ENCODE measurements at regions not wholly inside any gene's neighbourhood (a gene's known extent, or its start where the extent isn't known, plus 50 kb on each side); places are given as distances from the start of the nearest gene placed in this dataset.
"Not testable (repeated sequence)": the region's sequence is repeated elsewhere in the genome, so short reads cannot be mapped to it uniquely, and the experiment has no call there.

DNA sequence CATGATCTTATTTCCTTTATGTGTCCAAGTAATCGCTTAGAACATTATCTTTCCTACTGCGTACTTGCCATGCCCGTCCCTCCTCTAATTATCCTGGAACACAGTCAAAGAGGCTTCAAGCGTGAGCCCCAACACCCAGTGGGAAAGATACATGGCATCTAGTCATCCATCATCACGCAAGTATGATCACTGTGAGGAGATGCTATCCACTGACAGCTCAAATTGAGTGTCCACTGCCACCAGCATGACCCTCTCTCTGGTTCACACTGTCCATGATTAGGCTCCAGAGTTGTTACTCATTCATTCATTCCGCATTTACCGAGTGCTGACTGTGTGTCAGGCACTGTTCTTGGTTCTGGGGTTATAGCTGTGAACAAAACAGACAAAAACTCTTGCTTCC lies 124.6 kb downstream of the COPS8 start:
- H3K4me1 Mint-ChIP-seq = peaks cover 30% of the 10 kb centered on the region
- H3K9me3 Mint-ChIP-seq = no peaks in the 10 kb centered on the region
- no peak for DNase-seq
- no peak overlapping the region for H3K4me3 Mint-ChIP-seq
- H3K36me3 Mint-ChIP-seq (ENCODE audit: low read depth) = no peaks in the 10 kb centered on the region
- no peak overlapping the region for H3K27ac Mint-ChIP-seq
- TF ChIP-seq, protein P1, sequence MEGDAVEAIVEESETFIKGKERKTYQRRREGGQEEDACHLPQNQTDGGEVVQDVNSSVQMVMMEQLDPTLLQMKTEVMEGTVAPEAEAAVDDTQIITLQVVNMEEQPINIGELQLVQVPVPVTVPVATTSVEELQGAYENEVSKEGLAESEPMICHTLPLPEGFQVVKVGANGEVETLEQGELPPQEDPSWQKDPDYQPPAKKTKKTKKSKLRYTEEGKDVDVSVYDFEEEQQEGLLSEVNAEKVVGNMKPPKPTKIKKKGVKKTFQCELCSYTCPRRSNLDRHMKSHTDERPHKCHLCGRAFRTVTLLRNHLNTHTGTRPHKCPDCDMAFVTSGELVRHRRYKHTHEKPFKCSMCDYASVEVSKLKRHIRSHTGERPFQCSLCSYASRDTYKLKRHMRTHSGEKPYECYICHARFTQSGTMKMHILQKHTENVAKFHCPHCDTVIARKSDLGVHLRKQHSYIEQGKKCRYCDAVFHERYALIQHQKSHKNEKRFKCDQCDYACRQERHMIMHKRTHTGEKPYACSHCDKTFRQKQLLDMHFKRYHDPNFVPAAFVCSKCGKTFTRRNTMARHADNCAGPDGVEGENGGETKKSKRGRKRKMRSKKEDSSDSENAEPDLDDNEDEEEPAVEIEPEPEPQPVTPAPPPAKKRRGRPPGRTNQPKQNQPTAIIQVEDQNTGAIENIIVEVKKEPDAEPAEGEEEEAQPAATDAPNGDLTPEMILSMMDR (IDR thresholded peaks at IDR 0.05) = no peak
- peaks cover 3% of the 10 kb centered on the region for H3K27me3 Mint-ChIP-seq (ENCODE audit: low read depth, poor library complexity)

DNA sequence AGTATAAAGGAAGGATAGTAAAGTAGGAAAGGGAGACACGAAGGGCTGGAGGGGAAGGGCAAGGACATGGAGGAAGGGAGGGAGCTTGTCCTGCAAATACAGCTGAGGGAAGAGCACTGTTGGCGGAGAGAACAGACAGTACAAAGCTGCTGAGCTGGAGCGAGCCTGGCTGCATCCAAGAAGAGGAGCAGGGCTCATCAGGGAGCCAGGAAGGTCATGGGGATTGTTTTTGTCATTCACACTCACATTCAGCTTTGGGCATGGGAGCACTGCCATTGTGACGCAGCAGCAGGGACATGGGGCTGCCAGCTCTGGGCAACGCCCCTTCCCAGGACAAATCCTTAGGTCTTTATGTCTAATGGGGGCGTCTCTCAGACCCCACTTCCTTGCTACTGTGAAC lies 125.1 kb downstream of the COPS8 start:
- no peak overlapping the region for H3K4me3 Mint-ChIP-seq
- TF ChIP-seq, protein P1 (IDR thresholded peaks at IDR 0.05) = no peak
- H3K9me3 Mint-ChIP-seq = no peaks in the 10 kb centered on the region
- peaks cover 3% of the 10 kb centered on the region for H3K27me3 Mint-ChIP-seq (ENCODE audit: low read depth, poor library complexity)
- no peak overlapping the region for H3K27ac Mint-ChIP-seq
- no peaks in the 10 kb centered on the region for H3K36me3 Mint-ChIP-seq (ENCODE audit: low read depth)
- H3K4me1 Mint-ChIP-seq = peaks cover 25% of the 10 kb centered on the region
- DNase-seq = no peak

DNA sequence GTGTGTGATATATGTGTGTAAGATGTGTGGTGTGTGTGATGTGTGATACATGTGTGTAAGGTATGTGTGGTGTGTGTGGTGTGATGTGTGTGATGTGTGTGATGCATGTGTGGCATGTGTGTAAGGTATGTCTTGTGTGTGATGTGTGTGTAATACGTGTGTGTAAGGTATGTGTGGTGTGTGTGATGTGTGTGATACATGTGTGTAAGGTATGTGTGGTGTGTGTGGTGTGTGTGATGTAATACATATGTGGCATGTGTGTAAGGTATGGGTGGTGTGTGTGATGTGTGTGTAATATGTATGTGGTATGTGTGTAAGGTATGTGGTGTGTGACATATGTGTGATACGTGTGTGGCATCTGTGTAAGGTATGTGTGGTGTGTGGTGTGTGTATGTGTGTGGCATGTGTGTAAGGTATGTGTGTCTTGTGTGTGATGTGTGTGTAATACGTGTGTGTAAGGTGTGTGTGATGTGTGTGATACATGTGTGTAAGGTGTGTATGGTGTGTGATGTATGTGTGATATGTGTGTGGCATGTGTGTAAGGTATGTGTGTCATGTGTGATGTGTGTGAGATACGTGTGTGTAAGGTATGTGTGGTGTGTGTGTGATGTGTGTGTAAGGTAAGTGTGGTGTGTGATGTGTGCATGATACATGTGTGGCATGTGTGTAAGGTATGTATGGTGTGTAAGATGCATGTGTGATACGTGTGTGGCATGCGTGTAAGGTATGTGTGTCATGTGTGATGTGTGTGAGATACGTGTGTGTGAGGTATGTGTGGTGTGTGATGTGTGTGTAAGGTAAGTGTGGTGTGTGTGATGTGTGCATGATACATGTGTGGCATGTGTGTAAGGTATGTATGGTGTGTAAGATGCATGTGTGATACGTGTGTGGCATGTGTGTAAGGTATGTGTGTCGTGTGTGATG lies 126.9 kb downstream of the COPS8 start:
- DNase-seq; H3K27me3 Mint-ChIP-seq (ENCODE audit: low read depth, poor library complexity); H3K9me3 Mint-ChIP-seq; H3K27ac Mint-ChIP-seq; H3K4me3 Mint-ChIP-seq; H3K36me3 Mint-ChIP-seq (ENCODE audit: low read depth): not testable (repeated sequence)
- peaks cover 13% of the 10 kb centered on the region for H3K4me1 Mint-ChIP-seq

DNA sequence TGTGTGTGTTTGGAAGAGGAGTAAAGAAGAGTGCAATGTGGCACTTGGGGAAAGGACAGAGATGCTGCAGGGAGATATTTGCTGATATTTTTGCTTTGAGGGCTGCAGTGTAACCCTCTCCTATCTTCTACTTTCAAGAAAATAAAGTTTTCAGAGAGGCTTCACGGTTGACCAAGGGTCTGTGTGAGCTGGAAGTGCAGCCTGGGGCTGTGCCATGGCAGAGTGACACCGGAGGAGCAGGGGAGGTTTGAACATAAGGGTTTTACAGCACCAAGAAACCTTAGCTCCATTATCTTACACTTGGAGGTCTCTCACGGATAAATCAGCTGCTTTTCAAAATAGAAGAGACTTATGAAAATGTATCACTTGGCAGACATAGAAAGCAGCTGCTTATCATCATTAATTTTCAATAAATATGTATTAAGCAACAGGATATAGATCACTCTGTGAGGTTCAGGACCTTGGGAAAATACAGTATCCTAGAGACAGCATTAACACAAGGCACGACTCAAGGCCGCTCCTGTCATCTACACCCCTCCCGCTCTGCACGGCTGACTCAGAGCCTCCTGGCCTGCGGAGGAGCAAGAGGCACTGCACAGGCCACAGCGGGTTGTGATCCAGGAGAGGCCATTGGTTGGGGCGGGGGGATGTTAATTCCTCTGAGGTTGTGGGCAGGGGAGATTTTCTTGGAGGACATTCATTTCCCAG lies 127.8 kb downstream of the COPS8 start:
- H3K9me3 Mint-ChIP-seq = no peaks in the 10 kb centered on the region
- no peak overlapping the region for H3K27ac Mint-ChIP-seq
- TF ChIP-seq, protein P1 (IDR thresholded peaks at IDR 0.05) = no peak
- H3K36me3 Mint-ChIP-seq (ENCODE audit: low read depth) = no peaks in the 10 kb centered on the region
- DNase-seq = peak; percentile 28
- H3K4me1 Mint-ChIP-seq = peaks cover 9% of the 10 kb centered on the region
- H3K4me3 Mint-ChIP-seq = no peak overlapping the region
- H3K27me3 Mint-ChIP-seq (ENCODE audit: low read depth, poor library complexity) = no peaks in the 10 kb centered on the region

DNA sequence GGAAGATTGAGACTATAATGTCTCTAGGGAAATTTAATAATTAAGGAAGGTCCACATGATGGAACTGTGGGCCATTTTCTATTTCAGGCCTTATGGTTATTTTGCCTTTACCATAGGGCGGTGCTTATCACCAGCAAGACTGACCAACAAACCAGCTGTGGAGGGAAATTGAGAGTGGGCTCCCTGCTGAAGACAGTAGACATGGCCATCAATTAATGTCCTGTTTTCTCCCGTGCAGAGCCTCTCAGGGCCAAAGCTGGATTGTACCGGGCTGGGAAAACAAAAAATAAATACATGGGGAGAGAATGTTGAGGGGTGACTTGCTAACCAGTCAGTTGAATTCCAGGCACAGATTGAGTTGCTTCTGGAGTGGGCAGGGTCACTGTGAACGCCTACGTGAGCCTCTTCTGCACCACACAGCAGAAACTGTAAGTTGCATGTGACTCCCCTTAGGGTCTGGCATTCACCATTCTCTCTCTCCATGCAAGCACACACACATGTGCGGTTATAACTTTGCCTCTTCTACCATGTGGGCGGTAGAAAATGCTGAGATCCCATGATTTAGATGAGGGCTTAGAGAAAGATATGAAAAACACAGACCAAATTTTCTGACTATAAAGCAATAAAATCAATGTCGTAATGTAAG lies 128.5 kb downstream of the COPS8 start:
- no peak overlapping the region for H3K27ac Mint-ChIP-seq
- H3K9me3 Mint-ChIP-seq = no peaks in the 10 kb centered on the region
- H3K4me3 Mint-ChIP-seq = no peak overlapping the region
- H3K4me1 Mint-ChIP-seq = peaks cover 6% of the 10 kb centered on the region
- DNase-seq = no peak
- TF ChIP-seq, protein P1 (IDR thresholded peaks at IDR 0.05) = no peak
- no peaks in the 10 kb centered on the region for H3K27me3 Mint-ChIP-seq (ENCODE audit: low read depth, poor library complexity)
- H3K36me3 Mint-ChIP-seq (ENCODE audit: low read depth) = no peaks in the 10 kb centered on the region

DNA sequence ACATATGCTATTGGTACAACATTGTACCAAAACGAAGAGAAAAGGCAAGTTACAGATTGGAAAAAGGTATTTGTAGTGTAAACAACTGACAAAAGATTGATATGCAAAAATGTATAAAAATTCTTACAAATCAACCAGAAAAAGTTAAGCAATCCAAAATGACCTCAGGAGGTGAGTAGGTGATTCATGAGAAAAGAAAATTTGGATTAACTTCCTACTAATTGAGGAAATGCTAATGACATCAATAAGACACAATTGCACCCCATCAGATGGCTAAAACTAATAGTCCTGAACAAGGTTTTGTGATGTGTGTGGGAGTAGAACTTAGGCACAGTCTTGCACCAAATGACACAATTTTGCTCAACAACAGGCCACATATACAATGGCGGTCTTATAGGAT lies 129.3 kb downstream of the COPS8 start:
- H3K27me3 Mint-ChIP-seq (ENCODE audit: low read depth, poor library complexity) = no peaks in the 10 kb centered on the region
- no peak overlapping the region for H3K27ac Mint-ChIP-seq
- no peaks in the 10 kb centered on the region for H3K9me3 Mint-ChIP-seq
- no peak for DNase-seq
- no peak overlapping the region for H3K4me3 Mint-ChIP-seq
- peaks cover 4% of the 10 kb centered on the region for H3K4me1 Mint-ChIP-seq
- no peaks in the 10 kb centered on the region for H3K36me3 Mint-ChIP-seq (ENCODE audit: low read depth)
- TF ChIP-seq, protein P1 (IDR thresholded peaks at IDR 0.05) = no peak
